GM12878 (cell line): ENCODE measurements at regions not wholly inside any gene's neighbourhood (a gene's known extent, or its start where the extent isn't known, plus 50 kb on each side); places are given as distances from the start of the nearest gene placed in this dataset.
"Not testable (repeated sequence)": the region's sequence is repeated elsewhere in the genome, so short reads cannot be mapped to it uniquely, and the experiment has no call there.

ENCODE experiments used
- ATAC-seq: fragments of 200-7000 bp; cut with Tn5 transposase; 3 replicates; pipeline ENCODE4 v1.9.1; 2020; ENCODE audit warnings: mild to moderate bottlenecking, moderate library complexity
- BruUV-seq: library from RNA; stranded (reverse); fragments of 400-500 nt; replicated peaks from 2 replicates; lab custom pipeline; 2021; lab: Mats Ljungman, UMichigan
- CTCF ChIA-PET: fragments of 300-600 bp; sonication (Branson Sonifier 250); formaldehyde crosslinking; extraction: SDS; loops from one replicate; lab custom pipeline; 2021; ENCODE audit warnings: inconsistent platforms; lab: Yijun Ruan, JAX
- POLR2A ChIA-PET: fragments of 350-600 bp; formaldehyde crosslinking; extraction: SDS; loops from one replicate; lab custom pipeline; 2021; ENCODE audit warnings: inconsistent platforms; lab: Charles Lee
- RAD21 ChIA-PET: fragments of 300-600 bp; sonication (Branson Sonifier 250); formaldehyde crosslinking; loops from one replicate; lab custom pipeline; 2023; ENCODE audit warnings: antibody characterized with exemption; ENCODE audit not compliant: unreplicated experiment; lab: Charles Lee
- SMC1A ChIA-PET: fragments of 300-600 bp; sonication (Branson Sonifier 250); formaldehyde crosslinking; loops from one replicate; lab custom pipeline; 2023; ENCODE audit not compliant: unreplicated experiment, uncharacterized antibody; lab: Charles Lee
- DNase-seq: peaks from one replicate; pipeline ENCODE4 v3.0.0-alpha.2; 2011; ENCODE audit warnings: low read depth, low spot score
- FAIRE-seq: peaks from 3 replicates; lab custom pipeline; 2011; peaks lifted over from hg19 to GRCh38; lab: Jason Lieb, UNC
- H2AFZ ChIP-seq: 2 replicates; pipeline ENCODE4 v1.6.0; 2011; ENCODE audit warnings: low read depth, low read length, control low read depth; ENCODE audit not compliant: control insufficient read depth
- H3K27ac ChIP-seq: 2 replicates; pipeline ENCODE4 v1.5.1; 2011; ENCODE audit warnings: control low read depth; ENCODE audit not compliant: control insufficient read depth, insufficient read depth
- H3K27me3 ChIP-seq, 2 experiments: replicated peaks in 1 of 2; 2 replicates each; pipeline versions ENCODE4 v1.6.0 to v1.6.1; 2011; ENCODE audit warnings: low read length in 1 of 2; ENCODE audit not compliant: control insufficient read depth in 2 of 2, insufficient read depth in 2 of 2
- H3K36me3 ChIP-seq, 2 experiments: 2 replicates each; pipeline ENCODE4 v1.5.1; 2011; ENCODE audit warnings: low read length in 1 of 2; ENCODE audit not compliant: control insufficient read depth in 2 of 2, insufficient read depth in 2 of 2
- H3K4me1 ChIP-seq: 2 replicates; pipeline ENCODE4 v1.6.1; 2011; ENCODE audit warnings: mild to moderate bottlenecking, low read length, moderate library complexity, mixed read lengths; ENCODE audit not compliant: control insufficient read depth, insufficient read depth
- H3K4me2 ChIP-seq: 2 replicates; pipeline ENCODE4 v1.6.0; 2011; ENCODE audit warnings: control low read depth; ENCODE audit not compliant: control insufficient read depth, insufficient read depth
- H3K4me3 ChIP-seq: fragments of 200-600 bp; sonication (generic); 2 replicates; pipeline ENCODE4 v1.5.1; 2016
- H3K79me2 ChIP-seq: 2 replicates; pipeline ENCODE4 v1.6.0; 2011; ENCODE audit warnings: low read length; ENCODE audit not compliant: control insufficient read depth, insufficient read depth
- H3K9ac ChIP-seq: 2 replicates; pipeline ENCODE4 v1.8.0; 2011; ENCODE audit warnings: low read length, control low read depth, mixed read lengths; ENCODE audit not compliant: control insufficient read depth, insufficient read depth
- H3K9me3 ChIP-seq: replicated peaks from 3 replicates; pipeline ENCODE4 v1.5.1; 2011; ENCODE audit warnings: mild to moderate bottlenecking, low read length; ENCODE audit not compliant: control insufficient read depth, insufficient read depth
- H4K20me1 ChIP-seq: 2 replicates; pipeline ENCODE4 v1.6.0; 2011; ENCODE audit not compliant: control insufficient read depth, insufficient read depth
- BCL11A ChIP-seq: IDR thresholded peaks from 2 replicates; pipeline ENCODE4 v1.6.1; 2011; ENCODE audit warnings: low read depth, low read length
- LARP7 ChIP-seq: fragments of 450-650 bp; IDR thresholded peaks from 2 replicates; pipeline ENCODE4 v1.6.1; 2017; ENCODE audit warnings: mild to moderate bottlenecking
- MXI1 ChIP-seq: fragments of 150-350 bp; IDR thresholded peaks from 2 replicates; pipeline ENCODE4 v1.6.1; 2011; ENCODE audit warnings: low read depth, mild to moderate bottlenecking, inconsistent platforms, low read length, improper control_type of control experiment
- WGBS: methylation state at CpG from one replicate; pipeline ENCODE4 v1.1.6; 2016; ENCODE audit warnings: low lambda C conversion rate; ENCODE audit not compliant: insufficient replicate concordance, insufficient coverage; ENCODE audit errors: missing lambda C conversion rate; 5-methylcytosine and 5-hydroxymethylcytosine counted together
- in situ Hi-C: fragments of 300-500 bp; cut with MboI; formaldehyde crosslinking; loops from 9 replicates; pipeline ENCODE4 v1.14.3; 2018; ENCODE audit warnings: mixed read lengths
- intact Hi-C: fragments of 100-400 bp; cut with micrococcal nuclease; formaldehyde crosslinking; loops from one replicate; pipeline ENCODE4 v1.14.2; 2022; ENCODE audit not compliant: unreplicated experiment

DNA sequence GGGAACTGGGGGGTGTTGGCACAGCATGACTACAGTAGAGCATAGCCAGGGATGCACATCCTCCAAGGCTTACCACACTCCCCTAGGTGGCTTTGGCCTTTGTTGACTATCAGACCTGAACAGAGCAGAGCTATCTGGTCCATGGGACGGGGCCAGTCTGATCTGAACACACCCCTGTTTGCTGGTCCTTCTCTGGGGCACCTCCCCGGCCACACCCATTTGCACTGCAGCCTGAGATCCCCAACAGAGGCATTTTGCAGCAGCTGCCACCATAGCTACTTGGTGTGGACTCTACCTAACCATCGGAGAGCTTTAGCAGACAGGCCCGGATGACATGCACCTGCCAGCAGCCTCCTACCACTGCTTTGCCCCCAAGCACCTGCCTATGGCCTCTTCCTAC lies 75.8 kb upstream of the NOX4 start (continued):
- no peak for TF ChIP-seq BCL11A
- no peak for TF ChIP-seq MXI1
- TF ChIP-seq LARP7, result no peak

DNA sequence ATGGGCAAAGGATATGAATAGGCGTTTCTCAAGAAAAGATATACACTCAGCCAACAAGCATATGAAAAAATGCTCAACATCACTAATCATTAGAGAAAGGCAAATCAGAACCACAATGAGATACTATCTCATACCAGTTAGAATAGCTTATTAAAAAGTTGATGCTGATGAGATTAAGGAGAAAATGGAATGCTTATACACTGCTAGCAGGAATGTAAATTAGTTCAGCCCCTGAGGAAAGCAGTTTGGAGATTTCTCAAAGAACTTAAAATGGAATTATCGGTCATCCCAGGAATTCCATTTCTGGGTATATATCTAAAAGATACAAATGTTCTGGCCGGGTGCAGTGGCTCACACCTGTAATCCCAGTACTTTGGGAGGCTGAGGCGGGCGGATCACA lies 78.2 kb upstream of the NOX4 start:
- DNase-seq, H3K27ac ChIP-seq, H3K9me3 ChIP-seq, ATAC-seq, in situ Hi-C loops, H3K36me3 ChIP-seq, H3K4me1 ChIP-seq, H3K4me3 ChIP-seq, CTCF ChIA-PET, RAD21 ChIA-PET, POLR2A ChIA-PET, H3K27me3 ChIP-seq, SMC1A ChIA-PET, H3K79me2 ChIP-seq, BruUV-seq, H3K9ac ChIP-seq, H2AFZ ChIP-seq, H3K4me2 ChIP-seq, H4K20me1 ChIP-seq, intact Hi-C loops: not testable (repeated sequence)
- FAIRE-seq, result peak; percentile 86
- 22% methylated on average over 5 of the region's 5 CpGs for whole genome bisulfite sequencing

DNA sequence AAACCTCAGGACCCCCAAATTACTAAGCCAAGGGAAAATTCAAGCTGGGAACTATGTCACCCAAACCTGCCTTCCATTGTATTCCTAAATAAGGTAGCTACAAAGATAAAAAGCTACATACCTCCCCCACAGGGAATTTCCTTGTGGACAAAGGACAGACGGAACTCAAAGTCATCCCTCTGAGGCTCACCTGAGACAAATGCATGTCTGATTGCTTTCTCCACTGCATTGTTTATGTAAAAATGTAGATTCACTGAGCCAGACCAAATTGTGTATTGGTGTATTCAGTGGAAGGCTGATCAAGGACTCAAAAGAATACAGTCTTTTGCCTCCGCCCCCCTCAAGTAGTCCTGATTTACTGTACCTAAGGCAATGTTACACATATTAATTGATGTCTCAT lies 80.5 kb upstream of the NOX4 start:
- POLR2A ChIA-PET, H3K9me3 ChIP-seq, RAD21 ChIA-PET, H3K4me2 ChIP-seq, CTCF ChIA-PET, H3K4me3 ChIP-seq, DNase-seq, H4K20me1 ChIP-seq, H3K27me3 ChIP-seq, H2AFZ ChIP-seq, H3K27ac ChIP-seq, H3K4me1 ChIP-seq, BruUV-seq, H3K79me2 ChIP-seq, ATAC-seq, intact Hi-C loops, H3K36me3 ChIP-seq, in situ Hi-C loops, H3K9ac ChIP-seq: not testable (repeated sequence)
- FAIRE-seq, result peak; percentile 13
- 55% methylated on average over 2 of the region's 2 CpGs for WGBS
- SMC1A ChIA-PET, result interaction anchor here (0.7 kb wide), 1 partner anchor 221 kb away, joined by 5 read pairs; no protein-coding TSS in a partner anchor

DNA sequence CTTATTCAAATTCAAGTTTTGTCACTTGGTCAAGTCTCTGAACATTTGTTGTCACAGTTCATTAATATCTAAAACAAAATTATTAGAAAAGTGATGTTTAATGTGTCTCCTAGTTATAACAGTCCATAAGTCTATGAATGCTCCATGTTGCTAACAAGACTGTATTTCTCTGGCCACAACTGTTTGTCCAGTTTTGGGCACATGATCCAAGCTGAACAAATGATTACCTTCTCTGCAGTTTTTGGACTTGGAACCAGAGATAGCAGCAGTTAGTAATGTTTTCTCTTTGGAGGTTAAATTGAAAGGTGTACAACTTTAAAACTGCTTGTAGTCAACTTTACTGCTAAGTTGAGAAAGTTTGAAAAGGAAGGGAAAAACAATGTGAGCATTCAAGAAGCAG lies 84.7 kb upstream of the NOX4 start:
- intact Hi-C loops, SMC1A ChIA-PET, H3K4me2 ChIP-seq, POLR2A ChIA-PET, DNase-seq, ATAC-seq, H3K9ac ChIP-seq, BruUV-seq, H3K79me2 ChIP-seq, H2AFZ ChIP-seq, H3K4me3 ChIP-seq, RAD21 ChIA-PET, H3K36me3 ChIP-seq, H4K20me1 ChIP-seq, H3K27me3 ChIP-seq, H3K9me3 ChIP-seq, H3K4me1 ChIP-seq, in situ Hi-C loops, H3K27ac ChIP-seq, FAIRE-seq: not testable (repeated sequence)
- CTCF ChIA-PET, result interaction anchor here (1.6 kb wide), 1 partner anchor 9 kb away, joined by 3 read pairs; no protein-coding TSS in a partner anchor
